ENCODE measurements at regions not wholly inside any gene's neighbourhood (a gene's known extent, or its start where the extent isn't known, plus 50 kb on each side); places are given as distances from the start of the nearest gene placed in this dataset.

DNA sequence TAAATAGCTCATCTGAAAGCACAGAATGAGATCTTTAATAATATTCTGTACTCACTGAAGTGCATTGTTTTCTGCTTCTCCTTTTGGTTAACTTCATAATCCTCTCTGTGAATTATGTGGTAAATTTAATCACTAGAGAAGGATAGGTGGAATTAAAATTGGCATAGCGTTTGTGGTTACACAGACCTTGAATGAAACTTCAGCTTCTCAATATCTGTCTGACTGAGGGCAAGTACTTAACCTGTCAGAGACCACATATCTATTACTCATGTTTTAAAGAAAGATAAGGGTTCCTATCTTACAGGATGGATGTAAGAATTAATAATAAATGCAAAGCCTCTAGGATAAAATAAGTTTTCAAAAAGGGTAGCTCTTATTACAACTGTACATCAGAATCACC is 861.8 kb downstream of the TRIB2 start:
- Mint-ChIP-seq H3K36me3 (ENCODE audit: insufficient read depth) (no peaks in the 10 kb centered on the region), H3K27me3 (no peaks in the 10 kb centered on the region), H3K27ac (no peak overlapping the region), H3K4me3 (ENCODE audit: low read depth) (no peak overlapping the region), H3K4me1 (ENCODE audit: low read depth) (no peaks in the 10 kb centered on the region), H3K9me3 (ENCODE audit: low read depth) (no peaks in the 10 kb centered on the region)
- TF ChIP-seq, protein P1, sequence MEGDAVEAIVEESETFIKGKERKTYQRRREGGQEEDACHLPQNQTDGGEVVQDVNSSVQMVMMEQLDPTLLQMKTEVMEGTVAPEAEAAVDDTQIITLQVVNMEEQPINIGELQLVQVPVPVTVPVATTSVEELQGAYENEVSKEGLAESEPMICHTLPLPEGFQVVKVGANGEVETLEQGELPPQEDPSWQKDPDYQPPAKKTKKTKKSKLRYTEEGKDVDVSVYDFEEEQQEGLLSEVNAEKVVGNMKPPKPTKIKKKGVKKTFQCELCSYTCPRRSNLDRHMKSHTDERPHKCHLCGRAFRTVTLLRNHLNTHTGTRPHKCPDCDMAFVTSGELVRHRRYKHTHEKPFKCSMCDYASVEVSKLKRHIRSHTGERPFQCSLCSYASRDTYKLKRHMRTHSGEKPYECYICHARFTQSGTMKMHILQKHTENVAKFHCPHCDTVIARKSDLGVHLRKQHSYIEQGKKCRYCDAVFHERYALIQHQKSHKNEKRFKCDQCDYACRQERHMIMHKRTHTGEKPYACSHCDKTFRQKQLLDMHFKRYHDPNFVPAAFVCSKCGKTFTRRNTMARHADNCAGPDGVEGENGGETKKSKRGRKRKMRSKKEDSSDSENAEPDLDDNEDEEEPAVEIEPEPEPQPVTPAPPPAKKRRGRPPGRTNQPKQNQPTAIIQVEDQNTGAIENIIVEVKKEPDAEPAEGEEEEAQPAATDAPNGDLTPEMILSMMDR (IDR thresholded peaks at IDR 0.05; ENCODE audit: unreplicated experiment): no peak
- DNase-seq (ENCODE audit: low spot score, unreplicated experiment): no peak

GRCh38 chr2:13581471-13581870 is 864.7 kb downstream of the TRIB2 start:
- H3K4me3 Mint-ChIP-seq (ENCODE audit: low read depth): no peak overlapping the region
- H3K9me3 Mint-ChIP-seq (ENCODE audit: low read depth): no peaks in the 10 kb centered on the region
- no peaks in the 10 kb centered on the region for H3K36me3 Mint-ChIP-seq (ENCODE audit: insufficient read depth)
- H3K27ac Mint-ChIP-seq: no peak overlapping the region
- peaks cover 7% of the 10 kb centered on the region for H3K27me3 Mint-ChIP-seq
- no peaks in the 10 kb centered on the region for H3K4me1 Mint-ChIP-seq (ENCODE audit: low read depth)
- no peak for DNase-seq (ENCODE audit: low spot score, unreplicated experiment)
- TF ChIP-seq, protein P1 (IDR thresholded peaks at IDR 0.05; ENCODE audit: unreplicated experiment): peak; percentile 31

- Mint-ChIP-seq H3K27ac (no peak overlapping the region), H3K4me1 (ENCODE audit: low read depth) (no peaks in the 10 kb centered on the region), H3K9me3 (ENCODE audit: low read depth) (no peaks in the 10 kb centered on the region), H3K4me3 (ENCODE audit: low read depth) (no peak overlapping the region), H3K36me3 (ENCODE audit: insufficient read depth) (no peaks in the 10 kb centered on the region), H3K27me3 (peaks cover 7% of the 10 kb centered on the region)
- TF ChIP-seq, protein P1 (IDR thresholded peaks at IDR 0.05; ENCODE audit: unreplicated experiment): no peak
- no peak for DNase-seq (ENCODE audit: low spot score, unreplicated experiment)
Observed at GRCh38 chr2:13583609-13584008, 866.9 kb downstream of the TRIB2 start.

- H3K4me1 Mint-ChIP-seq (ENCODE audit: low read depth): no peaks in the 10 kb centered on the region
- H3K36me3 Mint-ChIP-seq (ENCODE audit: insufficient read depth): no peaks in the 10 kb centered on the region
- no peaks in the 10 kb centered on the region for H3K9me3 Mint-ChIP-seq (ENCODE audit: low read depth)
- no peak for DNase-seq (ENCODE audit: low spot score, unreplicated experiment)
- H3K27me3 Mint-ChIP-seq: peaks cover 7% of the 10 kb centered on the region
- no peak overlapping the region for H3K27ac Mint-ChIP-seq
- no peak overlapping the region for H3K4me3 Mint-ChIP-seq (ENCODE audit: low read depth)
- TF ChIP-seq, protein P1 (IDR thresholded peaks at IDR 0.05; ENCODE audit: unreplicated experiment): no peak
Observed at GRCh38 chr2:13584020-13584419, 867.3 kb downstream of the TRIB2 start.

DNA sequence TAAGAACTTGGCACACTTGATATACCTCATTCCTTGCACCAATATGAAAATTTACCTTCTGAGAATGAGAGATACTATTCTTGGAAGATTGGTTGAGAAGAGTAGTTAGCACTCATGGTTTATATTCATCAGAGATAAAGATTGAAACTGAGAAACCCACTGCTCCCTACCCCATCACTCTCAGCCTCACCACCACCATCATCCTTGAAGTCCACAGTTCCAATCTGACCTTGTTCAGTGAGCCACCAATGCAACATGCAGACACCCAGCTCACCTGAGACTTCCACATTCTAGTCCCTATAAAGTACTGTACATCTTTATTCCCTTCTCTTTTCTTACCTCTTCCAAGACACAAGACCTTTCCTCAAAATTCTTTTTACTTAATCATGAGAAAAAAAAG is 869.0 kb downstream of the TRIB2 start:
- no peak overlapping the region for H3K4me3 Mint-ChIP-seq (ENCODE audit: low read depth)
- H3K9me3 Mint-ChIP-seq (ENCODE audit: low read depth): no peaks in the 10 kb centered on the region
- H3K4me1 Mint-ChIP-seq (ENCODE audit: low read depth): no peaks in the 10 kb centered on the region

More for the DNA sequence above, 869.0 kb downstream of the TRIB2 start:
- Mint-ChIP-seq H3K27ac (no peak overlapping the region), H3K27me3 (peaks cover 7% of the 10 kb centered on the region), H3K36me3 (ENCODE audit: insufficient read depth) (no peaks in the 10 kb centered on the region)
- DNase-seq (ENCODE audit: low spot score, unreplicated experiment): no peak
- TF ChIP-seq, protein P1 (IDR thresholded peaks at IDR 0.05; ENCODE audit: unreplicated experiment): no peak
